Esophagus muscularis mucosa (tissue), 4 donors: ENCODE measurements at regions not wholly inside any gene's neighbourhood (a gene's known extent, or its start where the extent isn't known, plus 50 kb on each side); places are given as distances from the start of the nearest gene placed in this dataset.

ENCODE experiments used
- EP300 ChIP-seq: sonication (generic); formaldehyde crosslinking; IDR thresholded peaks from one replicate; pipeline ENCODE4 v1.6.1; 2017; ENCODE audit warnings: antibody characterized with exemption
- POLR2A ChIP-seq: fragments of 450-650 bp; IDR thresholded peaks from one replicate; pipeline ENCODE4 v1.6.1; 2017; ENCODE audit warnings: antibody characterized with exemption, moderate library complexity, mild to moderate bottlenecking, low read depth
- POLR2AphosphoS5 ChIP-seq, 2 donors: sonication (generic); formaldehyde crosslinking; IDR thresholded peaks; one replicate each; pipeline ENCODE4 v1.6.1; 2017; ENCODE audit warnings: antibody characterized with exemption in 2 of 2
- TF ChIP-seq, protein P1 (sequence below), 3 experiments: fragments of 200-600 bp in 2 of 3; fragments of 450-650 bp in 1 of 3; sonication (generic) in 2 of 3; IDR thresholded peaks; one replicate each; pipeline ENCODE4 v1.5.1; 2017 to 2019; ENCODE audit warnings: antibody characterized with exemption in 3 of 3, mild to moderate bottlenecking in 2 of 3, moderate library complexity in 1 of 3

DNA sequence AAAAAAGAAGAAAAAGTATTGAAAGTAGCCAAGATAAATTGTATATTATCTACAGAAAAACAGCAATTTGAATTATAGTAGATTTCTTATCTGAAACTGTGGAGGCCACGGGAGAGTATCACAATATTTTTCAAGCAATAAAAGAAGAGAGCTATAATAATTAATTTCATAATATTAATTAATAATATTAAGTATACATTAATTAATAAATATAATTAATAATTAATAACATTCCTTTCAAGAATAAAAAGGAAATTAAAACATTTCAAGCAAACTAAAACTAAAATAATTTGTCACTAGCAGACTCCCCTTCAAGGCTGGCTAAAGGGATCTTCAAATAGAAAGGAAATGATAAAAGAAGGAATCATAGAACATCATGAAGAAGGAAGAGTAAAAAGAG lies 372.7 kb upstream of the KYNU start:
- TF ChIP-seq, protein P1, sequence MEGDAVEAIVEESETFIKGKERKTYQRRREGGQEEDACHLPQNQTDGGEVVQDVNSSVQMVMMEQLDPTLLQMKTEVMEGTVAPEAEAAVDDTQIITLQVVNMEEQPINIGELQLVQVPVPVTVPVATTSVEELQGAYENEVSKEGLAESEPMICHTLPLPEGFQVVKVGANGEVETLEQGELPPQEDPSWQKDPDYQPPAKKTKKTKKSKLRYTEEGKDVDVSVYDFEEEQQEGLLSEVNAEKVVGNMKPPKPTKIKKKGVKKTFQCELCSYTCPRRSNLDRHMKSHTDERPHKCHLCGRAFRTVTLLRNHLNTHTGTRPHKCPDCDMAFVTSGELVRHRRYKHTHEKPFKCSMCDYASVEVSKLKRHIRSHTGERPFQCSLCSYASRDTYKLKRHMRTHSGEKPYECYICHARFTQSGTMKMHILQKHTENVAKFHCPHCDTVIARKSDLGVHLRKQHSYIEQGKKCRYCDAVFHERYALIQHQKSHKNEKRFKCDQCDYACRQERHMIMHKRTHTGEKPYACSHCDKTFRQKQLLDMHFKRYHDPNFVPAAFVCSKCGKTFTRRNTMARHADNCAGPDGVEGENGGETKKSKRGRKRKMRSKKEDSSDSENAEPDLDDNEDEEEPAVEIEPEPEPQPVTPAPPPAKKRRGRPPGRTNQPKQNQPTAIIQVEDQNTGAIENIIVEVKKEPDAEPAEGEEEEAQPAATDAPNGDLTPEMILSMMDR (IDR thresholded peaks at IDR 0.05) = no peak
- no peak for TF ChIP-seq POLR2AphosphoS5 (IDR thresholded peaks at IDR 0.05)
- no peak for TF ChIP-seq POLR2A
- TF ChIP-seq EP300 = no peak
